GM12801 (cell line): ENCODE measurements at regions not wholly inside any gene's neighbourhood (a gene's known extent, or its start where the extent isn't known, plus 50 kb on each side); places are given as distances from the start of the nearest gene placed in this dataset.

Experiments
- CTCF ChIP-seq: IDR thresholded peaks from one replicate; pipeline ENCODE4 v1.5.1; 2011; ENCODE audit warnings: control low read depth; ENCODE audit not compliant: insufficient read length; ENCODE audit errors: extremely low read depth

- no peak for TF ChIP-seq CTCF
These were observed 109.4 kb upstream of the E2F8 start for GRCh38 chr11:19350160-19350559.

- no peak for TF ChIP-seq CTCF
These were observed 108.7 kb upstream of the E2F8 start for GRCh38 chr11:19349340-19350025.

DNA sequence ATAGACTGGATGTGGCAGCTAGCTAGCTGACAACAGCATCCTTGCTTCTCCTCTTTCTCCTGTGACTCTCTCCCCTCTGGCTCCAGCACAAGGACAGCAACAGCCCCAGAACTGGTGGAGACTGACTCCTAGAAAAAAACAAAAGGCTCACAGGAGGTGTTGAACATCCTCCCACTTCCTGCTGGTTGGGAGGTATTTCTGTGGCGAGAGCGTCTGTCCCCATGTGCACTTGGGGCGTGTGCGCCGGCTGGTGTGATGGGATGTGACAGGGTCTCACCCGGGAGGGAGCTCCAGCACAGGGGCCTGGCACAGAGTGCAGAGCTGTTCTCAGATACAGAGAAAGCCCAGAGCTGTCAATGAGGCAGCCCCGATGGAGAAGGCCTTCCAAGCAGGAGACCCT, 107.2 kb upstream of the E2F8 start:
- TF ChIP-seq CTCF = no peak

- no peak for TF ChIP-seq CTCF
These were observed 105.3 kb upstream of the E2F8 start for GRCh38 chr11:19345848-19346681.

GRCh38 chr11:19345519-19345847, 104.7 kb upstream of the E2F8 start:
- no peak for TF ChIP-seq CTCF

GRCh38 chr11:19344661-19345518, 104.1 kb upstream of the E2F8 start:
- TF ChIP-seq CTCF = no peak

GRCh38 chr11:19342036-19342435, 101.3 kb upstream of the E2F8 start:
- TF ChIP-seq CTCF = no peak
